ENCODE measurements at regions not wholly inside any gene's neighbourhood (a gene's known extent, or its start where the extent isn't known, plus 50 kb on each side); places are given as distances from the start of the nearest gene placed in this dataset.

- no peak for ATAC-seq
- H3K36me3 ChIP-seq (ENCODE audit: insufficient read depth), result no peaks in the 10 kb centered on the region
These were observed 324.7 kb upstream of the CNR1 start for GRCh38 chr6:88490908-88491264.

More at GRCh38 chr6:88490908-88491264, 324.7 kb upstream of the CNR1 start:
- Mint-ChIP-seq H3K36me3 (ENCODE audit: low read depth) (0 out of 3 replicates have a peak, but pooled peaks cover 4% of the 10 kb centered on the region), H3K4me1 (peaks cover 3% of the 10 kb centered on the region; the same call in 1 of the 3 replicates), H3K9me3 (peaks cover 4% of the 10 kb centered on the region; the same call in 1 of the 3 replicates), H3K27ac (no peak overlapping the region), H3K4me3 (no peak overlapping the region), H3K27me3 (ENCODE audit: insufficient read depth, low read depth, poor library complexity) (no peaks in the 10 kb centered on the region)
- H4K20me1 ChIP-seq (replicated peaks; ENCODE audit: insufficient read depth), result no peaks in the 10 kb centered on the region
- H3K4me2 ChIP-seq, result no peak overlapping the region
- no peaks in the 10 kb centered on the region for H3K9me2 ChIP-seq (ENCODE audit: insufficient read depth)
- DNase-seq (ENCODE audit: low spot score), result no peak
- peak overlapping the region; percentile 20; the same call in 1 of the 2 replicates for H2AFZ ChIP-seq
- TF ChIP-seq STAT1 (IDR thresholded peaks at IDR 0.05; ENCODE audit: unreplicated experiment) (no peak), ZNF114 (CRISPR knock-in tag; IDR thresholded peaks at IDR 0.05) (no peak), ZNF331 (CRISPR knock-in tag; IDR thresholded peaks at IDR 0.05; ENCODE audit: low read depth) (no peak), CREB1 (CRISPR knock-in tag; IDR thresholded peaks at IDR 0.05; ENCODE audit: low read depth) (no peak), POLR2AphosphoS5 (IDR thresholded peaks at IDR 0.05; ENCODE audit: low read depth) (no peak), ZNF462 (CRISPR knock-in tag; IDR thresholded peaks at IDR 0.05) (no peak), EZH2phosphoT487 (IDR thresholded peaks at IDR 0.05; ENCODE audit: unreplicated experiment) (no peak)
- TF ChIP-seq, protein P1, sequence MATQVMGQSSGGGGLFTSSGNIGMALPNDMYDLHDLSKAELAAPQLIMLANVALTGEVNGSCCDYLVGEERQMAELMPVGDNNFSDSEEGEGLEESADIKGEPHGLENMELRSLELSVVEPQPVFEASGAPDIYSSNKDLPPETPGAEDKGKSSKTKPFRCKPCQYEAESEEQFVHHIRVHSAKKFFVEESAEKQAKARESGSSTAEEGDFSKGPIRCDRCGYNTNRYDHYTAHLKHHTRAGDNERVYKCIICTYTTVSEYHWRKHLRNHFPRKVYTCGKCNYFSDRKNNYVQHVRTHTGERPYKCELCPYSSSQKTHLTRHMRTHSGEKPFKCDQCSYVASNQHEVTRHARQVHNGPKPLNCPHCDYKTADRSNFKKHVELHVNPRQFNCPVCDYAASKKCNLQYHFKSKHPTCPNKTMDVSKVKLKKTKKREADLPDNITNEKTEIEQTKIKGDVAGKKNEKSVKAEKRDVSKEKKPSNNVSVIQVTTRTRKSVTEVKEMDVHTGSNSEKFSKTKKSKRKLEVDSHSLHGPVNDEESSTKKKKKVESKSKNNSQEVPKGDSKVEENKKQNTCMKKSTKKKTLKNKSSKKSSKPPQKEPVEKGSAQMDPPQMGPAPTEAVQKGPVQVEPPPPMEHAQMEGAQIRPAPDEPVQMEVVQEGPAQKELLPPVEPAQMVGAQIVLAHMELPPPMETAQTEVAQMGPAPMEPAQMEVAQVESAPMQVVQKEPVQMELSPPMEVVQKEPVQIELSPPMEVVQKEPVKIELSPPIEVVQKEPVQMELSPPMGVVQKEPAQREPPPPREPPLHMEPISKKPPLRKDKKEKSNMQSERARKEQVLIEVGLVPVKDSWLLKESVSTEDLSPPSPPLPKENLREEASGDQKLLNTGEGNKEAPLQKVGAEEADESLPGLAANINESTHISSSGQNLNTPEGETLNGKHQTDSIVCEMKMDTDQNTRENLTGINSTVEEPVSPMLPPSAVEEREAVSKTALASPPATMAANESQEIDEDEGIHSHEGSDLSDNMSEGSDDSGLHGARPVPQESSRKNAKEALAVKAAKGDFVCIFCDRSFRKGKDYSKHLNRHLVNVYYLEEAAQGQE (IDR thresholded peaks at IDR 0.05; ENCODE audit: unreplicated experiment), result no peak
- TF ChIP-seq, protein P2, sequence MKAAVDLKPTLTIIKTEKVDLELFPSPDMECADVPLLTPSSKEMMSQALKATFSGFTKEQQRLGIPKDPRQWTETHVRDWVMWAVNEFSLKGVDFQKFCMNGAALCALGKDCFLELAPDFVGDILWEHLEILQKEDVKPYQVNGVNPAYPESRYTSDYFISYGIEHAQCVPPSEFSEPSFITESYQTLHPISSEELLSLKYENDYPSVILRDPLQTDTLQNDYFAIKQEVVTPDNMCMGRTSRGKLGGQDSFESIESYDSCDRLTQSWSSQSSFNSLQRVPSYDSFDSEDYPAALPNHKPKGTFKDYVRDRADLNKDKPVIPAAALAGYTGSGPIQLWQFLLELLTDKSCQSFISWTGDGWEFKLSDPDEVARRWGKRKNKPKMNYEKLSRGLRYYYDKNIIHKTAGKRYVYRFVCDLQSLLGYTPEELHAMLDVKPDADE (IDR thresholded peaks at IDR 0.05), result no peak
- H3K4me3 ChIP-seq, result no peak overlapping the region
- no peaks in the 10 kb centered on the region for H3K4me1 ChIP-seq (ENCODE audit: insufficient read depth)
- H3K79me2 ChIP-seq (replicated peaks; ENCODE audit: insufficient read depth), result no peaks in the 10 kb centered on the region
- no peaks in the 10 kb centered on the region for H3K27me3 ChIP-seq (ENCODE audit: insufficient read depth)
- H3F3A ChIP-seq (replicated peaks; ENCODE audit: low read depth), result no peaks in the 10 kb centered on the region
- no peak overlapping the region for H3K27ac ChIP-seq (ENCODE audit: low read depth)
